ENCODE measurements at regions not wholly inside any gene's neighbourhood (a gene's known extent, or its start where the extent isn't known, plus 50 kb on each side); places are given as distances from the start of the nearest gene placed in this dataset.
"Not testable (repeated sequence)": the region's sequence is repeated elsewhere in the genome, so short reads cannot be mapped to it uniquely, and the experiment has no call there.

DNA sequence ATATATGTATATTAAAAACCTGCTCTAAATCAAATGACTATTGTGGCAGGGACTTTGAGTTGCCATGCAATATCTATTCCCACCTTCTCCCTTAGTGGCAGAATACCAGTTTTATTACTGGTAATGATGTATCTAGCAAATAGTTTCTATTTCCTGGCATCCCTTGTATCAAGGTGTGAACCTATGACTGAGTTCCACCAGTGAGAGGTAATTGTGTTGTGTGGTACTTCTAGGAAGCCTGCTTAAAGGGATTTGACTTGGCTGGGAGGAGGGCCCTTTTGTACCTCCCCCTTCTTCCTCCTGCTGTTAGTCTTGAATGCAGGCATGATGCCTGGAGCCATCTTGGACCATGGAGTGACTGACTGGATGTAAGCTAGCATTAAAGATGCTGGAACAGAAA lies 65.4 kb upstream of the DYNLT3 start:
- in situ Hi-C loops (cut with HindIII; ENCODE audit: low pct_ligation_motif_present, low sequenced_read_pairs): no loop called here
- TF ChIP-seq, protein P1, sequence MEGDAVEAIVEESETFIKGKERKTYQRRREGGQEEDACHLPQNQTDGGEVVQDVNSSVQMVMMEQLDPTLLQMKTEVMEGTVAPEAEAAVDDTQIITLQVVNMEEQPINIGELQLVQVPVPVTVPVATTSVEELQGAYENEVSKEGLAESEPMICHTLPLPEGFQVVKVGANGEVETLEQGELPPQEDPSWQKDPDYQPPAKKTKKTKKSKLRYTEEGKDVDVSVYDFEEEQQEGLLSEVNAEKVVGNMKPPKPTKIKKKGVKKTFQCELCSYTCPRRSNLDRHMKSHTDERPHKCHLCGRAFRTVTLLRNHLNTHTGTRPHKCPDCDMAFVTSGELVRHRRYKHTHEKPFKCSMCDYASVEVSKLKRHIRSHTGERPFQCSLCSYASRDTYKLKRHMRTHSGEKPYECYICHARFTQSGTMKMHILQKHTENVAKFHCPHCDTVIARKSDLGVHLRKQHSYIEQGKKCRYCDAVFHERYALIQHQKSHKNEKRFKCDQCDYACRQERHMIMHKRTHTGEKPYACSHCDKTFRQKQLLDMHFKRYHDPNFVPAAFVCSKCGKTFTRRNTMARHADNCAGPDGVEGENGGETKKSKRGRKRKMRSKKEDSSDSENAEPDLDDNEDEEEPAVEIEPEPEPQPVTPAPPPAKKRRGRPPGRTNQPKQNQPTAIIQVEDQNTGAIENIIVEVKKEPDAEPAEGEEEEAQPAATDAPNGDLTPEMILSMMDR (IDR thresholded peaks at IDR 0.05; ENCODE audit: low read depth, low read length, missing control alignments): no peak
- DNase-seq: no peak

DNA sequence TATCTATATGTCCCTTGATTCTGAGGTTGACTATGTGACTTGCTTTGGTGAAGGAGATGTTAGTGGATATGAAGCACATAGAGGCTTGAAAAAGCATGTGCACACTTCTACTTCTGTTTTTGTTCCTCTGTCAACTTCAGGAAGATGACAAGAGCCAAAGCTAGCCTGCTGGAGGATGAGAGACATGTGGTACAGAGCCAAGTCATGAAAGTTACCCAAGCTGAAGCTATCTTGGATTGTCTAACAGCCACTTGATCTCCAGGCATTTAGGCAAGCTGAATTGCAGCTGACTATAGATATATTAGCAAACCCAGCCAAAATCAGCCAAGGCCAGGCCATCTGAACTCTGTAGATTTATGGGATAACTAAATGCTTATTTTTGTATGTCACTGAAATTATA lies 70.8 kb upstream of the DYNLT3 start:
- TF ChIP-seq, protein P1 (IDR thresholded peaks at IDR 0.05; ENCODE audit: low read depth, low read length, missing control alignments): no peak
- Histone ChIP-seq H3K4me3 (ENCODE audit: low read depth, low read length) (no peak overlapping the region), H3K27ac (no peak overlapping the region), H3K36me3 (replicated peaks) (no peaks in the 10 kb centered on the region), H3K27me3 (replicated peaks) (no peaks in the 10 kb centered on the region)
- no peak for DNase-seq
- in situ Hi-C loops (cut with HindIII; ENCODE audit: low pct_ligation_motif_present, low sequenced_read_pairs): no loop called here

More for the DNA sequence above, 65.4 kb upstream of the DYNLT3 start:
- no peaks in the 10 kb centered on the region for H3K27me3 ChIP-seq (replicated peaks)
- H3K4me3 ChIP-seq (ENCODE audit: low read depth, low read length): no peak overlapping the region
- H3K27ac ChIP-seq: no peak overlapping the region
- H3K36me3 ChIP-seq (replicated peaks): no peaks in the 10 kb centered on the region

DNA sequence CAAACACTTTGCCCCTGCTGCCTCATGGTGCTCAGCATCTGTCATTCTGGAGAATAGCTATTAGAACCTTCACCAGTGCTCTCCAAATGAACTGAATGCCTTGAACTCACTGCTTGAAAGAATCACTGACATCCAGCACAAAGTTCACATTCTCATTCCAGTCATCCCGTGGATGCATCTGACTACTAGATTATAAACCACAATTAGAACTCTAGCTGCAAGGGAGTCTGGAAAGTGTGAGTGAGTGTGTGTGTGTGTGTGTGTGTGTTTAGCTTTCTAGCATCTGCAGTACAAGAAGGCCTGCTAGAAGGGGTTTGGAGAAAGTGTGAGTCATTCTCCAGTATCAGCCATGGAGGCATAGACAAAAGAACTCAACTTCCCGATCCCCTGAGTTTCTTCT lies 71.3 kb upstream of the DYNLT3 start:
- TF ChIP-seq, protein P1 (IDR thresholded peaks at IDR 0.05; ENCODE audit: low read depth, low read length, missing control alignments): no peak
- H3K4me3 ChIP-seq (ENCODE audit: low read depth, low read length): no peak overlapping the region
- H3K27me3 ChIP-seq (replicated peaks): no peaks in the 10 kb centered on the region
- H3K36me3 ChIP-seq (replicated peaks): no peaks in the 10 kb centered on the region
- in situ Hi-C loops (cut with HindIII; ENCODE audit: low pct_ligation_motif_present, low sequenced_read_pairs): no loop called here
- DNase-seq: no peak
- H3K27ac ChIP-seq: no peak overlapping the region

DNA sequence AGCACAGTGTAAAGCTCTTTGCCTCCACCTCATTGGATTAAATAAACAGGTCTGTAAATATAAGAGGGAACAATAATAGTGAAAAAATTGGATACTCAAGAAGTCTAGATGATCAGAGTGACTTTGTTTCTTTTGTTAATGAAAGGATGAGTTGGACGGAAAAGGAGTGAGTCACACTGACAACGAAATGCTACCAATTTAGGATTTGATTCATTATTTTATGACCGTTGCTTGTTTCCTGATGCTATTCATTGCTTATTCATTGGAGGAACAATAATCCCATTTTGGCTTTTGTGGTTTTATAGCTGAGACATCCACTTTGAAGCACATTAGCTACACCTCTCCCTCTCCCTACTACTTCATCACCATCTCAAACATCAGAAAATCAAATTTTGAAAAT lies 74.4 kb upstream of the DYNLT3 start:
- in situ Hi-C loops (cut with HindIII; ENCODE audit: low pct_ligation_motif_present, low sequenced_read_pairs): no loop called here
- no peak overlapping the region for H3K27ac ChIP-seq
- H3K4me3 ChIP-seq (ENCODE audit: low read depth, low read length): no peak overlapping the region
- peak; percentile 9 for DNase-seq
- H3K27me3 ChIP-seq (replicated peaks): no peaks in the 10 kb centered on the region
- H3K36me3 ChIP-seq (replicated peaks): no peaks in the 10 kb centered on the region
- TF ChIP-seq, protein P1 (IDR thresholded peaks at IDR 0.05; ENCODE audit: low read depth, low read length, missing control alignments): no peak

DNA sequence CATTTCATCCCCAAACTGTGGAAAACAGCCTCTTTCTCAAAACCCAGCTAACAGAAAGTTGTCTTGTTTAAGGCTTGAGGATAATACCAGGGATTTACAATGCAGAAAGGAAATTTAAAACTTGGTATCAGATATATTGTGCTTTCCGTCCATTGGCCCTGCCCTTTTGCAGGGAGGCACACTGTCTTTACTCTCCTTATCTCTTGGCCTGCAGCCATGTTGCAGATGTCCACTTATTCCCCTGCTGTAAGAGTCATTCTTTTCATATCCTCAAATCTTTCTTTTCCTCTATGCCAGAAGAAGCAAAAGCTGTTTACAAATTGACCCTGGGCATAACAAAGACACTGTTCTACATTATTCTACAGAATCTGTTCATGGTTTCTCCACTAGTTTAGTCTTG lies 75.6 kb upstream of the DYNLT3 start:
- in situ Hi-C loops (cut with HindIII; ENCODE audit: low pct_ligation_motif_present, low sequenced_read_pairs): no loop called here
- Histone ChIP-seq H3K36me3 (replicated peaks) (no peaks in the 10 kb centered on the region), H3K27me3 (replicated peaks) (no peaks in the 10 kb centered on the region), H3K4me3 (ENCODE audit: low read depth, low read length) (no peak overlapping the region), H3K27ac (no peak overlapping the region)
- DNase-seq: no peak
- TF ChIP-seq, protein P1 (IDR thresholded peaks at IDR 0.05; ENCODE audit: low read depth, low read length, missing control alignments): no peak

DNA sequence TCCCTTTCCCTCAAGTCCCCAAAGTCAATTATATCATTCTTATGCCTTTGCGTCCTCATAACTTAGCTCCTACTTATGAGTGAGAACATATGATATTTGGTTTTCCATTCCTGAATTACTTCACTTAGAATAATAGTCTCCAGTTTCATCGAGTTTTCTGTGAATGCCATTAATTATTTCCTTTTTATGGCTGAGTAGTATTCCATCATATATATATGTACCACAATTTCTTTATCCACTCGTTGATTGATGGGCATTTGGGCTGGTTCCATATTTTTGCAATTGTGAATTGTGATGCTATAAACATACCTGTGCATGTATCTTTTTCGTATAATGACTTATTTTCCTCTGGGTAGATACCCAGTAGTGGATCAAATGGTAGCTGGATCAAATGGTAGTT lies 78.4 kb upstream of the DYNLT3 start:
- DNase-seq; H3K27ac ChIP-seq; H3K27me3 ChIP-seq (replicated peaks); in situ Hi-C loops (cut with HindIII; ENCODE audit: low pct_ligation_motif_present, low sequenced_read_pairs); H3K4me3 ChIP-seq (ENCODE audit: low read depth, low read length); H3K36me3 ChIP-seq (replicated peaks): not testable (repeated sequence)
